GM23248 (cell line): ENCODE measurements at regions not wholly inside any gene's neighbourhood (a gene's known extent, or its start where the extent isn't known, plus 50 kb on each side); places are given as distances from the start of the nearest gene placed in this dataset.

ENCODE experiments used
- EZH2 ChIP-seq: fragments of 200-600 bp; sonication (generic); IDR thresholded peaks from 2 replicates; pipeline ENCODE4 v1.6.1; 2018; ENCODE audit warnings: antibody characterized with exemption, mild to moderate bottlenecking; ENCODE audit not compliant: insufficient read depth, poor library complexity, severe bottlenecking
- EZH2phosphoT487 ChIP-seq: fragments of 200-600 bp; sonication (generic); IDR thresholded peaks from 2 replicates; pipeline ENCODE4 v1.6.1; 2018; ENCODE audit warnings: antibody characterized with exemption, moderate library complexity, mild to moderate bottlenecking, low read depth; ENCODE audit not compliant: insufficient read depth

DNA sequence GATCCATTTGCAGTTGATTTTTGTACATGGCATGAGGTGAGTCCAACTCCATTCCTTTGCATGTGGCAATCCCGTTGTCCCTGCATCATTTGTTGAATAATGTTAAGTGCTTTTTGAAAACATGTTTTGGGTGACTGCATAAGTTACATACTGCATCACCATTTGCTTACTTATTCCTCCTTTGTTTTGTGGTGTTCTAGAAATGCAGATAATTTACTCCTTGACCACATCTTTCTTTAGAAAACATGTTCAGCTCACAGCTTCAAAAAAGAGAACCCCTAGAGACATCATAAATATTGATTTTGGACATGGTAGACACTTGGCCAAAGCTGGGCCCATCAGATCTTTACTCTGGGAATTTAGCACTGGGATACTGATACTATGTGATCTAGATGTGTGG, 135.3 kb upstream of the DAZL start:
- no peak for TF ChIP-seq EZH2
- TF ChIP-seq EZH2phosphoT487, result no peak
